WERI-Rb-1 (cell line): ENCODE measurements at regions not wholly inside any gene's neighbourhood (a gene's known extent, or its start where the extent isn't known, plus 50 kb on each side); places are given as distances from the start of the nearest gene placed in this dataset.

ENCODE experiments used
- DNase-seq: peaks from one replicate; pipeline ENCODE4 v3.0.0-alpha.2; 2020
- H3K27ac ChIP-seq: fragments of 250-450 bp; sonication (Bioruptor Pico); 2 replicates; pipeline ENCODE4 v1.5.1; 2020; ENCODE audit warnings: mild to moderate bottlenecking, moderate library complexity
- H3K27me3 ChIP-seq: fragments of 250-450 bp; sonication (Bioruptor Pico); 2 replicates; pipeline ENCODE4 v1.5.1; 2021; ENCODE audit warnings: mild to moderate bottlenecking, low read depth, moderate library complexity; ENCODE audit not compliant: insufficient read depth, severe bottlenecking
- H3K36me3 ChIP-seq: fragments of 250-450 bp; sonication (Bioruptor Pico); 2 replicates; pipeline ENCODE4 v1.5.1; 2020; ENCODE audit warnings: mild to moderate bottlenecking, moderate library complexity
- H3K4me3 ChIP-seq: 2 replicates; pipeline ENCODE4 v1.5.1; 2011; ENCODE audit warnings: low read depth, mild to moderate bottlenecking, control low read depth, low read length
- H3K9me3 ChIP-seq: fragments of 250-450 bp; sonication (Bioruptor Pico); 2 replicates; pipeline ENCODE4 v1.5.1; 2021; ENCODE audit warnings: mild to moderate bottlenecking, moderate library complexity; ENCODE audit not compliant: severe bottlenecking
- CTCF ChIP-seq: IDR thresholded peaks from 2 replicates; pipeline ENCODE4 v1.5.1; 2011; ENCODE audit warnings: low read depth, mild to moderate bottlenecking, control low read depth, inconsistent platforms, low read length

GRCh38 chr4:160947653-160948052, 1216.1 kb downstream of the FSTL5 start:
- 0 out of 2 replicates have a peak, but pooled peaks have one; percentile 3 for TF ChIP-seq CTCF
- Histone ChIP-seq H3K27ac (no peak overlapping the region), H3K27me3 (no peaks in the 10 kb centered on the region), H3K36me3 (no peaks in the 10 kb centered on the region), H3K9me3 (no peaks in the 10 kb centered on the region), H3K4me3 (no peak overlapping the region)
- DNase-seq, result no peak

- Histone ChIP-seq H3K27ac (no peak overlapping the region), H3K27me3 (no peaks in the 10 kb centered on the region), H3K9me3 (no peaks in the 10 kb centered on the region), H3K4me3 (no peak overlapping the region), H3K36me3 (no peaks in the 10 kb centered on the region)
- no peak for TF ChIP-seq CTCF
- no peak for DNase-seq
These were observed 1206.9 kb downstream of the FSTL5 start for GRCh38 chr4:160956875-160957274.

GRCh38 chr4:160969925-160970324, 1193.9 kb downstream of the FSTL5 start:
- no peak for TF ChIP-seq CTCF
- no peaks in the 10 kb centered on the region for H3K27me3 ChIP-seq
- no peak overlapping the region for H3K27ac ChIP-seq
- no peaks in the 10 kb centered on the region for H3K36me3 ChIP-seq
- no peak overlapping the region for H3K4me3 ChIP-seq
- no peaks in the 10 kb centered on the region for H3K9me3 ChIP-seq
- DNase-seq, result no peak

GRCh38 chr4:160980091-160980490, 1183.7 kb downstream of the FSTL5 start:
- TF ChIP-seq CTCF, result no peak
- Histone ChIP-seq H3K27me3 (no peaks in the 10 kb centered on the region), H3K36me3 (no peaks in the 10 kb centered on the region), H3K27ac (no peak overlapping the region), H3K9me3 (no peaks in the 10 kb centered on the region), H3K4me3 (no peak overlapping the region)
- DNase-seq, result no peak

GRCh38 chr4:160981083-160981482, 1182.7 kb downstream of the FSTL5 start:
- Histone ChIP-seq H3K4me3 (no peak overlapping the region), H3K27ac (no peak overlapping the region), H3K36me3 (no peaks in the 10 kb centered on the region), H3K27me3 (no peaks in the 10 kb centered on the region), H3K9me3 (no peaks in the 10 kb centered on the region)
- no peak for DNase-seq
- TF ChIP-seq CTCF, result no peak

GRCh38 chr4:160983035-160983434, 1180.8 kb downstream of the FSTL5 start:
- DNase-seq, result no peak
- Histone ChIP-seq H3K36me3 (no peaks in the 10 kb centered on the region), H3K4me3 (no peak overlapping the region), H3K9me3 (no peaks in the 10 kb centered on the region), H3K27ac (no peak overlapping the region), H3K27me3 (no peaks in the 10 kb centered on the region)
- no peak for TF ChIP-seq CTCF
